Tibial artery (tissue), 4 donors: ENCODE measurements at regions not wholly inside any gene's neighbourhood (a gene's known extent, or its start where the extent isn't known, plus 50 kb on each side); places are given as distances from the start of the nearest gene placed in this dataset.

ENCODE experiments used
- DNase-seq, 2 donors: peaks; one replicate each; pipeline ENCODE4 v3.0.0-alpha.2; 2019
- H3K27ac ChIP-seq, 2 donors: fragments of 200-600 bp; sonication (generic) in 1 of 2; 1 replicate in 1 of 2; 2 replicates in 1 of 2; pipeline ENCODE4 v1.5.1; 2018 to 2019; ENCODE audit warnings: mild to moderate bottlenecking in 1 of 2
- H3K27me3 ChIP-seq, 2 donors: fragments of 200-600 bp; sonication (generic) in 1 of 2; one replicate each; pipeline versions ENCODE4 v1.5.1 to v1.6.0; 2016 to 2019
- H3K36me3 ChIP-seq, 3 donors: fragments of 200-600 bp; sonication (generic) in 2 of 3; one replicate each; pipeline ENCODE4 v1.5.1; 2016 to 2019; ENCODE audit warnings: mild to moderate bottlenecking in 2 of 3
- H3K4me1 ChIP-seq, 4 donors: fragments of 200-600 bp; sonication (generic) in 2 of 4; 1 replicate in 3 of 4; 2 replicates in 1 of 4; pipeline ENCODE4 v1.5.1; 2016 to 2019
- H3K4me3 ChIP-seq, 2 donors: fragments of 200-600 bp; sonication (generic) in 1 of 2; 1 replicate in 1 of 2; 2 replicates in 1 of 2; pipeline ENCODE4 v1.5.1; 2018 to 2019; ENCODE audit warnings: mild to moderate bottlenecking in 2 of 2
- H3K9me3 ChIP-seq, 3 donors: fragments of 200-600 bp; sonication (generic) in 1 of 3; one replicate each; pipeline ENCODE4 v1.5.1; 2016 to 2019
- intact Hi-C: fragments of 100-400 bp; cut with DNase I; formaldehyde crosslinking; loops from one replicate; pipeline ENCODE4 v1.15.0; 2023; ENCODE audit warnings: low total_unique reads
- TF ChIP-seq, protein P1 (sequence below), 2 experiments: fragments of 200-600 bp in 1 of 2; fragments of 450-650 bp in 1 of 2; IDR thresholded peaks; one replicate each; pipeline ENCODE4 v1.5.1; 2017 to 2019; ENCODE audit warnings: antibody characterized with exemption in 2 of 2, mild to moderate bottlenecking in 1 of 2, moderate library complexity in 1 of 2

DNA sequence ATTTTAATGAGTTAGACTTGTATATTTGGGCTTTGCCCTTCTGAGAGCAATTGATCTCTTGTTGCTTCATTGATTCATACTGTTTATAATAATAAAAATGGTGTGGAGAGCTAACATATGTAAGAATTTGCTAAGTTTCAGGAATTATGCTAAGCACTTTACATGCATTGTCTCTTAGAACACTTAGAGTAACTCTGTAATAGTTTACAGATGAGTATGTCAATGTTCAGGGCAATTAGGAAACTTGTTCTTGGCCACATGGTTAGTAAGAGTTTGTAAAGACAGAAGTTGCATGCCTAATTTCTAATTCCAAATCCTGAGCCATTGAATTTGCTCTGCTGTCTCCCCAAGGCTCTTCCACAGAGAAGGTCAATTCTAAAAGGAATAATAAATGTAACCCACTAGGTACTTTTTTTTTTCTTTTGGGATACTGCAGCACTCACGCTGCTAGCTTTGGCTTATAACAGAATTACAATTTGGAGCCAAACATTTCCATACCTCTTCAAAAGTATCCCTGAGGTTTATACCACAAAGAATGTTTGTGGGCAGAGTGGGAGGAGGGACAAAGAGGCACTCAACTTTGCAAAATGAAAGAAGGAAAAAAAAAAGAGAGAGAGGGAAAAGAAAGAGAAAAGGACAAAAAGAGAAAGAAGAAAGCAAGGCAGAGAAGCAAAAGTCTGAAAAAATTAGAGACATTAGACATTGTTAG, 232.4 kb downstream of the CALCRL start:
- Histone ChIP-seq H3K9me3 (peaks cover 0 to 11% (median 4%) of the 10 kb centered on the region in 3 donors), H3K36me3 (no peaks in the 10 kb centered on the region), H3K27ac (no peak overlapping the region), H3K4me3 (no peak overlapping the region), H3K4me1 (no peaks in the 10 kb centered on the region), H3K27me3 (no peaks in the 10 kb centered on the region)
- intact Hi-C loops: no loop called here
- TF ChIP-seq, protein P1, sequence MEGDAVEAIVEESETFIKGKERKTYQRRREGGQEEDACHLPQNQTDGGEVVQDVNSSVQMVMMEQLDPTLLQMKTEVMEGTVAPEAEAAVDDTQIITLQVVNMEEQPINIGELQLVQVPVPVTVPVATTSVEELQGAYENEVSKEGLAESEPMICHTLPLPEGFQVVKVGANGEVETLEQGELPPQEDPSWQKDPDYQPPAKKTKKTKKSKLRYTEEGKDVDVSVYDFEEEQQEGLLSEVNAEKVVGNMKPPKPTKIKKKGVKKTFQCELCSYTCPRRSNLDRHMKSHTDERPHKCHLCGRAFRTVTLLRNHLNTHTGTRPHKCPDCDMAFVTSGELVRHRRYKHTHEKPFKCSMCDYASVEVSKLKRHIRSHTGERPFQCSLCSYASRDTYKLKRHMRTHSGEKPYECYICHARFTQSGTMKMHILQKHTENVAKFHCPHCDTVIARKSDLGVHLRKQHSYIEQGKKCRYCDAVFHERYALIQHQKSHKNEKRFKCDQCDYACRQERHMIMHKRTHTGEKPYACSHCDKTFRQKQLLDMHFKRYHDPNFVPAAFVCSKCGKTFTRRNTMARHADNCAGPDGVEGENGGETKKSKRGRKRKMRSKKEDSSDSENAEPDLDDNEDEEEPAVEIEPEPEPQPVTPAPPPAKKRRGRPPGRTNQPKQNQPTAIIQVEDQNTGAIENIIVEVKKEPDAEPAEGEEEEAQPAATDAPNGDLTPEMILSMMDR (IDR thresholded peaks at IDR 0.05): no peak
- no peak for DNase-seq

DNA sequence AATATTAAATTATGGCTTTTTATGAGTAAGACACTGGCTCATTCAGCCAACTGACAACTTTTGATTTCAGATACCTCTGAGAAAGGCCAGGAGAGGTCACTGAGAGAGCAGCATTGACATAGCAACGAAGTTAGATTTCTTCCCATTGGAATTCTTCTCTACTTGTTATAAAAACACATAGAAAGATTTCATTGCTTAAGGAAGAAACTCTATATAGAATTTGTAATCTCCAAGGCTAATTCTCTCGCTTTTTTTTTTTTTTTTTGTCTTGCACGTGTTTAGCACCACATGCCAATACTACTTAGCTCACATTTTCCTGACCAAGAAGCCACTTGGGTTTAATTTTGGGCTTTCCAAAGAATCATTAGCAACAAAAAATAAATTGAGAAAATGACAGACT, 233.7 kb downstream of the CALCRL start:
- no peak for DNase-seq
- no peaks in the 10 kb centered on the region for H3K36me3 ChIP-seq
- no peaks in the 10 kb centered on the region for H3K4me1 ChIP-seq
- no peak overlapping the region for H3K4me3 ChIP-seq
- peaks cover 0 to 11% (median 4%) of the 10 kb centered on the region in 3 donors for H3K9me3 ChIP-seq
- H3K27ac ChIP-seq: no peak overlapping the region
- H3K27me3 ChIP-seq: no peaks in the 10 kb centered on the region
- TF ChIP-seq, protein P1 (IDR thresholded peaks at IDR 0.05): no peak
- intact Hi-C loops: no loop called here

DNA sequence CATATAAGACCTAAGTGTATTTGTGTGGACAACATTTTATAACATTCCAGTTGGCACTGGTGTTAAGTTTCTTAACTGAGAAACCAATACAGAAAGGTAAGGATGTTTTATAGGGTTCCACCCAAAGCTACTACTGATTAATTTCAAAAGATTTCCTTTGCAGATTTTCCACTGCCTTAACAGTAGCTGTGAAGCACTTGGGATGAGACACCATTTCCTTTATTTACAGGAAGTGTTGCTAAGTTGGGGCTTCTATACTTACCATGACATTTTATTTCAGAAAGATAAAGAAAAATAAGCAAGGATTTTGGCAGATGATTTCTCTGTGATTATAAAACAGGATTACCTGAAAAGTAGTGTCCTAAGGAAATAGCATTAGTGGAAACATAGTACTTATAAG, 234.3 kb downstream of the CALCRL start:
- Histone ChIP-seq H3K4me3 (no peak overlapping the region), H3K27me3 (no peaks in the 10 kb centered on the region)
- TF ChIP-seq, protein P1 (IDR thresholded peaks at IDR 0.05): no peak

DNA sequence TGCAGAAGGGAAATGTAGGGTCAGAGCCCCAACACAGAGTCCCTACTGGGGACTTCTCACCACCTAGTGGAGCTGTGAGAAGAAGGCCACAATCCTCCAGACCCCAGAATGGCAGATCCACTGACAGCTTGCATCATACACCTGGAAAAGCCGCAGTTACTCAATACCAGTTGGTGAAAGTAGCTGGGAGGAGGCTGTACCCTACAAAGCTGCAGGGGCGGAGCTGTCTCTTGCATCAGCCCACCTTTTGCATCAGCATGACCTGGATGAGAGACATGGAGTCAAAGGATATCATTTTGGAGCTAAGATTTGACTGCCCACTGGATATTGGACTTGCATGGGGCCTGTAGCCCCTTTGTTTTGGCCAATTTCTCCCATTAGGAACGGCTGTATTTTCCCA, 237.3 kb downstream of the CALCRL start:
- DNase-seq: no peak
- H3K27me3 ChIP-seq: no peaks in the 10 kb centered on the region
- intact Hi-C loops: no loop called here
- H3K9me3 ChIP-seq: peaks cover 0 to 11% (median 0%) of the 10 kb centered on the region in 3 donors
- H3K4me3 ChIP-seq: no peak overlapping the region
- H3K4me1 ChIP-seq: no peaks in the 10 kb centered on the region
- no peaks in the 10 kb centered on the region for H3K36me3 ChIP-seq
- TF ChIP-seq, protein P1 (IDR thresholded peaks at IDR 0.05): no peak
- H3K27ac ChIP-seq: no peak overlapping the region

More for the DNA sequence above, 234.3 kb downstream of the CALCRL start:
- no peak overlapping the region for H3K27ac ChIP-seq
- no peaks in the 10 kb centered on the region for H3K36me3 ChIP-seq
- no peaks in the 10 kb centered on the region for H3K4me1 ChIP-seq
- H3K9me3 ChIP-seq: peaks cover 0 to 11% (median 4%) of the 10 kb centered on the region in 3 donors
- no peak for DNase-seq
- intact Hi-C loops: no loop called here

DNA sequence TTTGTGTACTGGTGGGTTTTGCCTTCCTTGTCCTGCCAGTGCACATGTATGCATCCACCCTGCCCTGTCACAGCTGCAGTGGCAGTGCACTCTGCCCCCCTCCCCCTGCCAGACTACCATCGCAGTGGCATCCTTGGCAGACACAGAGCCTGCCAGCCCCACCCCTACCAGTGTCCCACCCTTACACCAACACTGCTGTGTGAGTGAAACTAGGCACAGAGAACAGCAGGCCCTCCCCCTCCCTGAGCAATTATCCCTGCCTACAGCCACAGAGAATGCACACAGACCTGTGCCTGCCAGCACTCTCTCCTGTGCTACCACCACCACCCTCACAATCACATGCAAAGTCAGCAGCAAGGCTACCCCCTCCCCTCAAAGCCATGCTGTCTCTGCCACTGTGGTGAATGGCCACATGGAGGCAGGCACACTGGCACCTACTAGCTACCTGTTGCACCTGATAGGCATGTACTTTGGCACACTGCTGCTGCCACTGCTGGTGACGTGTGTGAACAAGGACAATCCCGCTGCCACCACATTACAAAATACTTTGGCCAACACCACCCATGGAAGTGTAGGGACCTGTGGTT, 239.8 kb downstream of the CALCRL start:
- intact Hi-C loops: no loop called here
- Histone ChIP-seq H3K27me3 (no peaks in the 10 kb centered on the region), H3K36me3 (no peaks in the 10 kb centered on the region), H3K4me3 (no peak overlapping the region), H3K27ac (no peak overlapping the region), H3K9me3 (peaks cover 0 to 11% (median 0%) of the 10 kb centered on the region in 3 donors), H3K4me1 (no peaks in the 10 kb centered on the region)
- no peak for DNase-seq
- TF ChIP-seq, protein P1 (IDR thresholded peaks at IDR 0.05): no peak
